Caki2 (cell line): ENCODE measurements at regions not wholly inside any gene's neighbourhood (a gene's known extent, or its start where the extent isn't known, plus 50 kb on each side); places are given as distances from the start of the nearest gene placed in this dataset.
"Not testable (repeated sequence)": the region's sequence is repeated elsewhere in the genome, so short reads cannot be mapped to it uniquely, and the experiment has no call there.

Source experiments
- DNase-seq: peaks from one replicate; pipeline ENCODE4 v3.0.0-alpha.2; 2015; ENCODE audit warnings: low read depth
- in situ Hi-C: cut with HindIII; loops from 2 replicates; pipeline ENCODE4 v1.10.0; 2016; ENCODE audit warnings: low sequenced_read_pairs, low pct_unique_long_range_greater_than_20kb, mixed read lengths

DNA sequence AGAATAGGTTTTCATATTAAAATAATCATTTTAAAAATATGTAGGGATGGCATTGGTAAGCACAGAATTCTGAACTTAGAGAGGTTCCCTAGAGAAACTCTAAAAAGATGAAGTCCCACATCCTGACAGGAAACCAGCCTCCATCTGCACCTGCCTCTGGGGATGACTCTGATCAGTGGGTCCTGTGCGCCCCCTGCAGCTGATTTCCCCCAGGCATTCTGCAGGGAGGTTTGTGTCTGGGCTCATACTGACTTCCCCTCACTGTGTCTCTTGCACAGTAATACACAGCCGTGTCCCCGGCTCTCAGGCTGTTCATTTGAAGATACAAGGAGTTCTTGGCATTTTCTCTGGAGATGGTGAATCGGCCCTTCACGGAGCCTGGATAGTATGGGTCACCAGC is 602.9 kb downstream of the TMEM121 start:
- in situ Hi-C loops = no loop called here
- DNase-seq = no peak

DNA sequence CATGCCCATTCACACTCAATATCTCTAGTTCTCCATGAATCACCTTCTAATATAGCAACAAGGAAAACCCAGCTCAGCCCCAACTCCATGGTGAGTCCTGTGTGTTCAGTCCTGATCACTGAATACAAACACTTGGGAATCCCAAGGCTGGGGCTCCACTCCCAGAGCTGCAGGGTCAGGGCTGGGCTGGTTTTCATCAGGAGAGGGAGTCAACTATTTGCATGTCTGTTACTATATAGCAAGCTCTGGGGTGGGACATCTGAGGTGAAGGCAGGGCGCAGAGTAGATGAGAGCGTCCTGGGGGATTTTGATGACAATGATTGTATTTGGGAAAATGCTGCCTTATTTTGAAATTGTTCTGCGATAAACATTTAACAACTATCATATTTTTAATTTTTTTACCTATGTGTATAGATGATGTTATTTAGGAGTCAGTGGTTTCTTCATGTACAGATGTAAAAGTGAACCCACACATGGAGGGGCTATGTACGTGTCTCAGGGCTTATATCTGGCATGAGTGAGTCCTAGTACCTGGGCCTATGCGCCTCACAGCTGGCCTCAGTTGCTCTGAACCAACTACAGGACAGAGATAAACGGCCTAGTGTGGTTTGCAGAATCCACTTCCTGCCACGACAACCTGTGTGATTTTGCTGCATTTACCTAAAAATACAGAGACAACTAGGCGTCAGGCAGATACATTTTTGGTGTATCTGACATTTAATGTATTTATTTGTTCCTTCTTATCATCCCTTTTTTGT is 603.7 kb downstream of the TMEM121 start:
- DNase-seq, in situ Hi-C loops: not testable (repeated sequence)

DNA sequence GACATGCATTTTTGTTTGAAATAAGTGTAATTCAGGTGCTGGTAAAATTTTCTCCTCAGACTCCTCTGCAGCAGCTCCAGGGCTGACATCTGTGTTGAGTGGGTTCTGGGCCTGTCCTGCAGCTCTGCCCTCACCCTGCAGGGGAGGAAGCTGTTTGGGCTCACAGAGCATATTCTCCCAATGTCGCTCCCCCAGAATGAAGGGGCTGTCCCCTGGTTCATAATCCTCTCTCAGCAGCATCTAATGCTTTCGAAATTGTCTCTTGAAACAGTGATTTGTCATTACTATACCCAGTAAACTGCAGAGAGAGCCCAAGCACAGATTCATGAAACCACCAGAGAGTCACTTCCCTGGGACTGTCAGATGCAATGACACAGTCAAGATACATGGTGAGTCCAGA is 606.7 kb downstream of the TMEM121 start:
- DNase-seq, in situ Hi-C loops: not testable (repeated sequence)

DNA sequence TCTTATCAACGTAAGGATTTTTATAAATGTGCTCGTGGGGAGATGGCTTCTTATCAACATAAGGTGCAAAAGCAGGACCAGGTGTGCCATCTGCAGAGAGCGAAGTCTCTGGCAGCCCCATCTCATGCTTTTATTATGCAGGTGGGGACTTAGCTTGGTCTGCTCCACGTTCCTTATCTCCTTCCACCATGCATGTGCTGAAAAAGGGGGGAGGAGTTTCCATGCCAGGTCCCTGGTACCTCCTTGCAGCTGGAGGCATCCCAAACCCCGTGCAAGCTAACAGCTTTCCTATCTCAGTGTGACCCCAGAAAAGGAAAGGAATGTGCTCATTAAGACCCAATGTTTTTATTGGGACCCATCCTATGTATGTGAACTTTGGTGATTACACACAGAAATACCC is 608.5 kb downstream of the TMEM121 start:
- DNase-seq = no peak
- in situ Hi-C loops = no loop called here

DNA sequence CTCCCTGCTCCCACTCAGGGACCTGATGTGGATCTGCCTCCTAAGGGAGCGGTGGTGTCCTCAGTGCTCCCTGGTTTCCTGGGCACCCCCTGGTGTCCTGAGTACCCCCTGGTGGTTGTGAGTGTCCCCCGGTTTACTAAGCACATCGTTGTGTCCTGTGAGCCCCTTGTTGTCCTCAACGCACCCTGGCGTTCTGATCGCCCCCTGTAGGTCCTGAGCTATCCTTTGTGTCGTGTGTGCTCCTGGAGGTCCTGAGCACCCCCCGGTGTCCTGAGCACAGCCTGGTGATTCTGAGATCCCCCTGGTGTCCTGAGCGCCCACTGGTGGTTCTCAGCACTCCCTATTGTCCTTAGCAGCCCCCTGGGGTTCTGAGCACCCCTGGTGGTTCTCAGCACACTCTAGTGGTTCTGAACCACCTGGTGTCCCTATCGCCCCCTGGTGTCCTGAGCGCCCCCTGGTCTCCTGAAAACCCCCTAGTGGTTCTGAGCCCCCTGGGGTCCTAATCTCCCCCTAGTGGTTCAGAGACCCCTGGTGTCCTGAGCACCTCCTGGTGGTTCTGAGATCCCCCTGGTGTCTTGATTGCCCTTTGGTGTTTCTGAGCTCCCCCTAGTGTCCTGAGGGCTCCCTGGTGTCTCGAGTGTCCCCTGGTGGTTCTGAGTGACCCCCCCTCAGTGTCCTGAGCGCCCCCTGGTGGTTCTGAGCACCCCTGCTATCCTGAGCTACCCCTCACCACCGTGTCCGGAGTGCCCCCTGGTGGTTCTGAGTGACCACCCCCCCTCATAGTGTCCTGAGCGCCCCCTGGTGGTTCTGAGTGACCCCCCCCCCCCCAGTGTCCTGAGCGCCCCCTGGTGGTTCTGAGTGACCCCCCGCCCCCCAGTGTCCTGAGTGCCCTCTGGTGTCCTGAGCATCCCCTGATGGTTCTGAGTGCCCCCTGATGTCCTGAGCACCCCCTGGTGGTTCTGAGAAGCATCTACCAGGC is 615.1 kb downstream of the TMEM121 start:
- in situ Hi-C loops = no loop called here
- no peak for DNase-seq

DNA sequence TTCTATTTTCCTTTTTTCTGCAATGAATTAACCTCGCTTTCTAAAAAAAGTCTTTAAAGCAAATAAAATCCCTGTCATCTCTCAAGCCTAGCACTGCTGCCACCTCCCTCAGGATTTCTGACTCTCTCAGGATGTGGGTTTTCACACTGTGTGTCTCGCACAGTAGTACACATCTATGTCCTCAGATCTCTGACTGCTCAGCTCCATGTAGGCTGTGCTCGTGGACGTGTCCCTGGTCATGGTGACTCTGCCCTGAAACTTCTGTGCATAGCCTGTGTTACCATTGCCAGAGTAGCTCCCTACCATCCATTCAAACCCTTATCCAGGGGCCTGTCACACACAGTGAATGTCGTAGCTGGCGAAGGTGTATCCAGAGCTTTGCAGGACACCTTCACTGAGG is 619.3 kb downstream of the TMEM121 start:
- in situ Hi-C loops, DNase-seq: not testable (repeated sequence)

DNA sequence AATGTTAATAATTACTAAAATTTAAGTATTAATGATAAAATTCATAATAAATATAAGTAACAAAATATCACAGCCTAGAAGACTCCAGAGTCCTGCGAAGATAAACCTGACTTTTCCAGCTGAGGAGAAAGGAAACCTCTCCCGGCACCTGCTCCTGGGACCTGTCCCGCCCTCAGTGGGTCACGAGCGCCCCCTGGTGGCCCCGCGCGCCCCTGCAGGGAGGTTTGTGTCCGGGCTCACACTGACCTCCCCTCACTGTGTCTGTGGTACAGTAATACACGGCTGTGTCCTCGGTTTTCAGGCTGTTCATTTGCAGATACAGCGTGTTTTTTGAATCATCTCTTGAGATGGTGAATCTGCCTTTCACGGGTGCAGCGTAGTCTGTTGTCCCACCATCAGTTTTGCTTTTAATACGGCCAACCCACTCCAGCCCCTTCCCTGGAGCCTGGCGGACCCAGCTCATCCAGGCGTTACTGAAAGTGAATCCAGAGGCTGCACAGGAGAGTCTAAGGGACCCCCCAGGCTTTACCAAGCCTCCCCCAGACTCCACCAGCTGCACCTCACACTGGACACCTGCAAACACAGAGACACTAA is 627.1 kb downstream of the TMEM121 start:
- DNase-seq = peak; percentile 15
- in situ Hi-C loops = not testable (repeated sequence)

DNA sequence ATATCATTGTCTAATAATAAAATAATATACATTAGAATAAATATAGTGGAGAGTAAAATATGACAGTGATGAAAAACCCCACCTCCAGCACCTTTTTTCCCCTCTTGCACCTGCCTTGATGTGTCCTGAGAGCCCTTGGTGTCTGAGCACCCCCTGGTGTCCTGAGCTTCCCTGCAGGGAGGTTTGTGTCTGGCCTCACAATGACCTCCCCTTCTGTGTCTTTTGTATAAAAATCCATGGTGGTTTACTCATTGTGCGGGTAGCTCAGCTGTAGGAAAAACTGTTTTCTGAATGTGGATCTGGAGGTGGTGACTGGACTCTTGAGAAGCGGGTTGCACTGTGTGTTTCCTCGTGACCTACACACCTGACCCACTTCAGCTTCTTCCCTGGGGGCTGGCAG is 636.9 kb downstream of the TMEM121 start:
- in situ Hi-C loops = no loop called here
- DNase-seq = no peak

DNA sequence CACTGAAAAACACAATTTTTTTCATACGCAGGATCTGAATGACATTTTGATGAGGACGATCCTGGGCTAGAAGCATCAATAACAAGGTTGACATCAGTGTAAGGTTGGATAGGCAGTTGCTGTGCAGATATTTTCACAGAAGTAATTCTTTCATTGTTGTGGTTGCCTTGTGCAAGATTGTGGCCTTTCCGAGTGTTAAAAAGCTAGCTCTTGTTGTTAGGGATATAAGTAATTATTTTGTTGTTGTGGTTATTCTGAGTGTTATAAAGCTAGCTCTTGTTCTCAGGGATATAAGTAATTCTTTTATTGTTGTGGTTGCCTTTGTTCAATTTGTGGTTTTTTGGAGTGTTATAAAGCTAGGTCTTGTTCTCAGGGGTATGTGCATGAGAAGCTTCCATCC is 637.4 kb downstream of the TMEM121 start:
- DNase-seq, in situ Hi-C loops: not testable (repeated sequence)

DNA sequence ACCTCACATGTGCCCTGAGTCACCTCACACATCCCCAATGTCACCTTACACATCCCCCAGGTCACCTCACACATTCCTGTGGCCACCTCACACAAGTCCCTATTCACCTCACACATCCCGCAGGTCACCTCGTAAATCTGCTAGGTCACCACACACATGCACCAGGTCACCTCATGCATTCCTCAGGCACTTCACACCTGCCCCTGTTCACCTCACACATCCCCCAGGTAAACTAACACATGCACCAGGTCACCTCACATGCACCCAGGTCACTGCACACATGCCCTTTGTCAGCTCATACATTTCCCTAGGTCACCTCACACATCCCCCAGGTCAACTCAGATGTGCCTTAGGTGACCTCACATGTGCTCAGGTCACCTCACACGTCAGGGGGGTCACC is 639.8 kb downstream of the TMEM121 start:
- in situ Hi-C loops = no loop called here
- no peak for DNase-seq

DNA sequence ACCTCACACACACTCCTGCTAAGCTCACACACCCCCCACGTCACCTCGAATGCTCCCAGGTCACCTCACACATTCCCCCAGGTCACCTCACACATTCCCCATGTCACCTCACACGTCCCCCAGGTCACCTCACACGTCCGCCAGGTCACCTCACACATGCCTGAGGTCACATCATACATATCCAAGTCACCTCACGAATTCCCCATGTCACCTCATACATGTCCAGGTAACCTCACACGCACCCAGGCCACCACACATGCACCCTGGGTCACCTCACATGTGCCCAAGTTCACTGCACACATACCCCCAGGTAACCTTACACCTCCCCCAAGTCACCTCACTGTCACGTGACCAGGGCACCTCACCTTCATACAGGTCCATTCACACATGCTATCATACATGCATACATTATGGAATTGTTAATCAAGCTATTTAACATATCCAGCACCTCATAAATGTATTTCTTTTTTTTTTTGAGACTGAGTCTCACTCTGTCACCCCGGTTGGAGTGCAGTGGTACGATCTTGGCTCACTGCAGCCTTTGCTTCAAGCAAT is 640.3 kb downstream of the TMEM121 start:
- in situ Hi-C loops = no loop called here
- DNase-seq = no peak

DNA sequence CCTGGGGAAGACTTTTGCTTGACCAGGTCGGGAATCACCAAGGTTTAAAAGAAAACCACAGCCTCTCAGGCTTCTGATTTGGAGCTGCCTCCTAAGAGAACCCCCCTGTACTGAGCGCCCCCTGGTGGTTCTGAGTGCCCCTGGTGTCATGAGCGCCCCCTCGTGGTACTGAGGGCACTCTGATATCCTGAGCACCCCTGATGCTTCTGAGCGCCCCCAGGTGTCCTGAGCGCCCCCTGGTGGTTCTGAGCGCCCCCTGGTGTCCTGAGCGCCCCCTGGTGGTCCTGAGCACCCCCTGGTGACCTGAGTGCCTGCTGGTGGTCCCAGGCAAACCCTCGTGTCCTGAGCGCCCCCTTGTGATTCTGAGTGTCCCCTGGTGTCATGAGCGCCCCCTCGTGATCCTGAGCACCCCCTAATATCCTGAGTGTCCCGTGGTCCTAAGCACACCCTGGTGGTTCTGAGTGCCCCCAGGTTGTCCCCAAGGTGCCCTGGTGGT is 643.8 kb downstream of the TMEM121 start:
- in situ Hi-C loops, DNase-seq: not testable (repeated sequence)

DNA sequence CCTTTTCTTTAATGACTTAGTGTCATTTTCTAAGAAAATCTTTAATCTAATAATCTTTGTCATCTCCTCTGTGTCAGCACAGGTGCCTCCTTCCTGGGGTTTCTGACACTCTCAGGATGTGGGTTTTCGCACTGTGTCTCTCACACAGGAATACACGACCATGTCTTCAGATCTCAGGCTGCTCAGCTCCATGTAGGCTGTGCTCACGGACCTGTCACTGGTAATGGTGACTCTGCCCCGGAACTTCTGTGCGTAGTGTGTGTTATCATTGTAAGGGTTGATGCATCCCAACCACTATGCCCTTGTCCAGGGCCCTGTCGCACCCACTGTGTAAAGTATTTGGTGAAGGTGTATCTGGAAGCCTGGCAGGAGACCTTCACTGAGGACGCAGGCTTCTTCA is 647.8 kb downstream of the TMEM121 start:
- in situ Hi-C loops = no loop called here
- DNase-seq = no peak

DNA sequence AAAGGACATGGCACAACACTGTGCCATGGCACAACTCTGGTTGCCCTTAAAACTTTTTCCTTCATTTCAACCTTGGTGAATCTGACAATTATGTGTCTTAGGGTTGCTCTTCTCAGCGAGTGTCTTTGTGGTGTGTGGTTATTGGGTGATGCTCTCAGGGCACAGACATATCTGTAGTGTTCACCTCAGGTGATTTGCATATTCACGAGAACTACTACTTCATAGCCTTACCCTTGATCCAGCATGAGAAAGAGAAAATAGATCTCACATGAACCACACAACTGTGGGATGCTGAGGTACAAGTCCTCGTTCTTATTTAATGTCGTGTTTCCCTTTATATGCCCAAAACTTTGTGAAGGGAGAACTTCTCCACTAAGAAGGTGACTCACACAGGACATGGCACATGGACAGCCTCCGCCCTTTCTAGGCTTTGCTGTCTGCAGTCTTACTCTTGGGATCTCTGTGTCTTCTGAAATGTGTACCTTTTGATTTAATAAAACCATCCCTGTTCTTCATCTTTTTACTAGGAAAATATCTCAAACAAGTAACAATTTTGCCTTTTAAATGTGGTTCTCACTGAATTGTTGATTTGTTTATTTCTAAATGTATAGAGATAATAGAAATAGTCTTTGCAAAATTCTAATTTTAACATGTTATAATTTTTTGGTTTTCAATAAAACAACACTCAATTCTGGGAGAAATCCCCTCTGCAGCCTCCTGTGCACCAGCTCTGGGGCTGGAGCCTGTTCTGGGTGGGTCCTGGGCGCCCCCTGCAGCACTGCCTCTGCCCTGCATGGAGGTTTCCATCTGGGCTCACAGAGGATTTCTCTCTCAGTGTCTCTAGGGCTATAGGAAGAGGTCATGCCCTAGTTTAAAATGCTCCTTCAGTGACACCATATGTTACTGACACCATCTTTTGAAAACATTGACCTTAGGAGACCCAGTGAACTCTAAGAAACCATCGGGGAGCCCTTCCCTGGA is 651.2 kb downstream of the TMEM121 start:
- in situ Hi-C loops, DNase-seq: not testable (repeated sequence)

DNA sequence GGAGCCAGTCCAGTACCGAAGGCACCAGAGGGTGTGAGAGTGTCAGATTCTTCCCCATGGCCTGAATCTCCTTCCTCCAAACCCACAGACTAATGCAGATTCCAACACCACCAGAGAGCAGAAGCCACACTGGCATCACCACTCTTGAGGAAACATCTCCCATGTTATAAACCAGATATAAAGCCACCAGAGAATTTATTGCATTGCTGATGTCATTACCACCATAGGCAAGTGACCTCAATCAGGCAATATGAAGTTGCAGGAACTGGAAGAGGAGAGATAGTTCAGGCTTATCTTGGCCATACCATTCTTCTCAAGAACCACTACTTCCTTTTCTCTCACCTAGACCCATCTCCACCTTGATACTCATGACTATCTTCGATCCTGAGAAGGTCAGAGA is 653.4 kb downstream of the TMEM121 start:
- no peak for DNase-seq
- in situ Hi-C loops = no loop called here

DNA sequence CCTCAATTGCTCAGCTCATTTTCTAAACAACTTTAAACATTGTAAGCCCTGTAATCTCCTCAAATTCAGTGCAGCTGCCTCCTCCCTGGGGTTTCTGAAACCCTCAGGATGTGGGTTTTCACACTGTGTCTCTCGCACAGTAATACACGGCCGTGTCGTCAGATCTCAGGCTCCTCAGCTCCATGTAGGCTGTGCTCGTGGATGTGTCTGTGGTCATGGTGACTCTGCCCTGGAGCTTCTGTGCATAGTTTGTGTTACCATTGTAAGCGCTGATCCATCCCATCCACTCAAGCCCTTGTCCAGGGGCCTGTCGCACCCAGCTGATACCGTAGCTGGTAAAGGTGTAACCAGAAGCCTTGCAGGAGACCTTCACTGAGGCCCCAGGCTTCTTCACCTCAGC is 658.4 kb downstream of the TMEM121 start:
- DNase-seq, in situ Hi-C loops: not testable (repeated sequence)

DNA sequence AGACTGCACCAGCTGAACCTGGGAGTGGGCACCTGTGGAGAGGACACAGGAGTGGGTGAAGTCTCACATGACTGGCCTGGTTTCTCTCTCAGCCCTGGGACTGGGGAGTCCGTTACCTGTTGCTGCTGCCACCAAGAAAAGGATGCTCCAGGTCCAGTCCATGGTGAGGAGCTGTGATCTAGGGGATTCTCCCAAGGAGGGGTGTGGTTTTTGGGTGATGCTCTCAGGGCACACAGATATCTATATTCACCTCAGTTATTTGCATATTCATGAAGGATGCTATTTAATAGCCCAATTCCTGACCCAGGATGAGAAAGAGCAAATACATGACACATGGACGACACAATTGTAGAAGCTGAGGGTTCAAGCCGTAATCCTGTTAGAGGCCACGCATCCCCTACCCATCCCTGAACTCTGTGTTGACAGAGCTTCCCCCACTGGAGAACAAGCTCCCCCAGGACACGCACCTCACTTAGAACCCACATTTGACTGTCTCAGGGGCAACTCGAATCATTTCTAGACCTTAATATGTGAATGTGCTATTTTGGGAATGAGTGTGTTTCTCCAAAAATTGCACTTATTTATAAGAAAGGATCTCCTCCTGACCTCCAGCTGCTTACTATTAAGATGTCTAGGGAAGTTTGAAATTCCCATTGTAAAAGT is 658.9 kb downstream of the TMEM121 start:
- in situ Hi-C loops, DNase-seq: not testable (repeated sequence)
